Transverse colon (tissue), 3 donors: ENCODE measurements at regions not wholly inside any gene's neighbourhood (a gene's known extent, or its start where the extent isn't known, plus 50 kb on each side); places are given as distances from the start of the nearest gene placed in this dataset.

Source experiments
- EP300 ChIP-seq: sonication (generic); formaldehyde crosslinking; IDR thresholded peaks from one replicate; pipeline ENCODE4 v1.6.1; 2017; ENCODE audit warnings: antibody characterized with exemption, low read depth
- POLR2A ChIP-seq: fragments of 450-650 bp; IDR thresholded peaks from one replicate; pipeline ENCODE4 v1.6.1; 2016; ENCODE audit warnings: antibody characterized with exemption, mild to moderate bottlenecking, moderate library complexity
- TF ChIP-seq, protein P1 (sequence below), 5 experiments: fragments of 200-600 bp in 3 of 5; fragments of 450-650 bp in 2 of 5; sonication (generic) in 3 of 5; IDR thresholded peaks; 1 replicate in 2 of 5; 2 replicates in 3 of 5; pipeline ENCODE4 v1.5.1; 2016 to 2017; ENCODE audit warnings: antibody characterized with exemption in 5 of 5, inconsistent platforms in 3 of 5, mild to moderate bottlenecking in 2 of 5, moderate library complexity in 1 of 5

GRCh38 chr9:129504404-129504803 is 116.5 kb downstream of the C9orf50 start:
- TF ChIP-seq POLR2A: no peak
- TF ChIP-seq, protein P1, sequence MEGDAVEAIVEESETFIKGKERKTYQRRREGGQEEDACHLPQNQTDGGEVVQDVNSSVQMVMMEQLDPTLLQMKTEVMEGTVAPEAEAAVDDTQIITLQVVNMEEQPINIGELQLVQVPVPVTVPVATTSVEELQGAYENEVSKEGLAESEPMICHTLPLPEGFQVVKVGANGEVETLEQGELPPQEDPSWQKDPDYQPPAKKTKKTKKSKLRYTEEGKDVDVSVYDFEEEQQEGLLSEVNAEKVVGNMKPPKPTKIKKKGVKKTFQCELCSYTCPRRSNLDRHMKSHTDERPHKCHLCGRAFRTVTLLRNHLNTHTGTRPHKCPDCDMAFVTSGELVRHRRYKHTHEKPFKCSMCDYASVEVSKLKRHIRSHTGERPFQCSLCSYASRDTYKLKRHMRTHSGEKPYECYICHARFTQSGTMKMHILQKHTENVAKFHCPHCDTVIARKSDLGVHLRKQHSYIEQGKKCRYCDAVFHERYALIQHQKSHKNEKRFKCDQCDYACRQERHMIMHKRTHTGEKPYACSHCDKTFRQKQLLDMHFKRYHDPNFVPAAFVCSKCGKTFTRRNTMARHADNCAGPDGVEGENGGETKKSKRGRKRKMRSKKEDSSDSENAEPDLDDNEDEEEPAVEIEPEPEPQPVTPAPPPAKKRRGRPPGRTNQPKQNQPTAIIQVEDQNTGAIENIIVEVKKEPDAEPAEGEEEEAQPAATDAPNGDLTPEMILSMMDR (IDR thresholded peaks at IDR 0.05): no peak
- no peak for TF ChIP-seq EP300
